ENCODE measurements at regions not wholly inside any gene's neighbourhood (a gene's known extent, or its start where the extent isn't known, plus 50 kb on each side); places are given as distances from the start of the nearest gene placed in this dataset.

DNA sequence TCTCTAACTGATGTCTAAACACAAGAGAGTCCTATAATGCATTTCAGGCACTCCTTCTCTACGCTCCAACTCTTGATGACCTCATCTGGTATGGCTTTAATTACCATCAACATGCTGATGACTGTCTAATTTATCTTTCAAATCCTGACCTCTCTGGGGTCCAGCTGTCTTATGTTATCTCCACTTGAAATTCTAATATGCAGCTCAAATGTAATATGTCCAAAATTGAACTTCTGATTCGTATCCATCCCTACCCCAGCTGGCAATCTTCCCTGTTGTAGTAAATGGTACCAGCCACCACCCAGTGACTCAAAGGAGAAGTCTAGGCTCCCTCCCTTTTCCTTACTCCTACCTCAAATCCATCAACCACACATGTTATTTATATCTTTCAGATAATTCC, 288.0 kb upstream of the SLC10A2 start:
- peaks cover 32% of the 10 kb centered on the region for H3K4me1 Mint-ChIP-seq

DNA sequence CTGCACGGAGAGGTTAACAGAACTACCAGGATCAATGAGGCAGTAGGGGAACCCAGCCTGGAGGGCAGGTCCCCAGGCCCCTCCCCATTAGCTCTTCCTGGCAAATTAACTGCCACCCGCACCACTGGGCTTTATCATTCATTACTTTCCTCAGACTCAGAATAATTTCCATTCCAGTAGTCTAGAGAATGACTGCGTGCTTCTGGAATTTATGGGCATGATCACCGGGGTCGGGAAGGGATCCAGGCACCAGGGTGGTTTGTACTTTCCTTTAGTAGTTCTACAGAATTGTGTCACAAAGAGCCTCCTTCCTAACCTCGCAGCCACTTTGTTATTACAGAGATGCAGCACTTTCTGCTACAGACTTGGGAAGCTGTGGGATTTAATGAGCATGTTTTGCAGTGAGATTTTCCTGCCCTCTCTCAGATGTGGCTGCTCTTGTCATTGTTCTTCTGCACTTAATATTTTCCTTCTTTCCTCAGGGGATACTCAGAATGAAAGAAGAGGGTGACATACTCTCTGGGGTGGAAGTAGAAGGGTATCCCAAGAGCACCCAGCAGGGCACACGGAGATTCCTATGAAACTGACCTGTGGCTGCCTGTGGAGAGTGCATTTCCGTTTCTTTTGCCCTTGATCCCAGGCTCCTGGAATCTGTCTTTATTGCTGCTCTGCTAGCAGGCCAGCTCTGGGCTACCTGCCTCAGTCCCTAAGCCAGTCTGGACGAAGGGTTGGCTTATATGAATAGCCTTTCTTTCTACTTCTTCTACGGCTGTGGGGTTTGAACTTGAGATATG, 285.0 kb upstream of the SLC10A2 start:
- H3K36me3 Mint-ChIP-seq (ENCODE audit: low read depth), result no peaks in the 10 kb centered on the region
- peak overlapping the region; percentile 56 for H3K4me2 ChIP-seq
- 0 out of 2 replicates have a peak, but pooled peaks cover 2% of the 10 kb centered on the region for H3F3A ChIP-seq (replicated peaks; ENCODE audit: low read depth)
- peak overlapping the region; percentile 41 for H3K4me3 ChIP-seq
- peaks cover 29% of the 10 kb centered on the region for H3K4me1 Mint-ChIP-seq
- peaks cover 1% of the 10 kb centered on the region for H3K27me3 Mint-ChIP-seq (ENCODE audit: insufficient read depth, low read depth, poor library complexity)
- peak; percentile 62 for DNase-seq (ENCODE audit: low spot score)
- H3K27me3 ChIP-seq (ENCODE audit: insufficient read depth), result no peaks in the 10 kb centered on the region
- H3K79me2 ChIP-seq (replicated peaks; ENCODE audit: insufficient read depth), result no peaks in the 10 kb centered on the region
- no peaks in the 10 kb centered on the region for H4K20me1 ChIP-seq (replicated peaks; ENCODE audit: insufficient read depth)
- peak overlapping the region; percentile 81 for H2AFZ ChIP-seq
- no peaks in the 10 kb centered on the region for H3K9me3 Mint-ChIP-seq
- H3K27ac Mint-ChIP-seq, result peak overlapping the region; percentile 82
- H3K27ac ChIP-seq (ENCODE audit: low read depth), result peak overlapping the region; percentile 51; the same call in 1 of the 2 replicates
- peak; percentile 92 for ATAC-seq
- peak overlapping the region; percentile 65 for H3K4me3 Mint-ChIP-seq
- H3K9me2 ChIP-seq (ENCODE audit: insufficient read depth), result peaks cover 8% of the 10 kb centered on the region; the same call in 1 of the 2 replicates
- H3K4me1 ChIP-seq (ENCODE audit: insufficient read depth), result peaks cover 18% of the 10 kb centered on the region; the same call in 1 of the 2 replicates
- H3K36me3 ChIP-seq (ENCODE audit: insufficient read depth), result no peaks in the 10 kb centered on the region
- TF ChIP-seq CREB1 (CRISPR knock-in tag; IDR thresholded peaks at IDR 0.05; ENCODE audit: low read depth), result no peak
- TF ChIP-seq, protein P1, sequence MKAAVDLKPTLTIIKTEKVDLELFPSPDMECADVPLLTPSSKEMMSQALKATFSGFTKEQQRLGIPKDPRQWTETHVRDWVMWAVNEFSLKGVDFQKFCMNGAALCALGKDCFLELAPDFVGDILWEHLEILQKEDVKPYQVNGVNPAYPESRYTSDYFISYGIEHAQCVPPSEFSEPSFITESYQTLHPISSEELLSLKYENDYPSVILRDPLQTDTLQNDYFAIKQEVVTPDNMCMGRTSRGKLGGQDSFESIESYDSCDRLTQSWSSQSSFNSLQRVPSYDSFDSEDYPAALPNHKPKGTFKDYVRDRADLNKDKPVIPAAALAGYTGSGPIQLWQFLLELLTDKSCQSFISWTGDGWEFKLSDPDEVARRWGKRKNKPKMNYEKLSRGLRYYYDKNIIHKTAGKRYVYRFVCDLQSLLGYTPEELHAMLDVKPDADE (IDR thresholded peaks at IDR 0.05), result no peak
- TF ChIP-seq NANOG (IDR thresholded peaks at IDR 0.05; ENCODE audit: borderline replicate concordance), result no peak
- no peak for TF ChIP-seq JUNB (IDR thresholded peaks at IDR 0.05; ENCODE audit: unreplicated experiment)
- TF ChIP-seq ZNF331 (CRISPR knock-in tag; IDR thresholded peaks at IDR 0.05; ENCODE audit: low read depth), result no peak
- no peak for TF ChIP-seq EZH2phosphoT487 (IDR thresholded peaks at IDR 0.05; ENCODE audit: unreplicated experiment)
- TF ChIP-seq, protein P2, sequence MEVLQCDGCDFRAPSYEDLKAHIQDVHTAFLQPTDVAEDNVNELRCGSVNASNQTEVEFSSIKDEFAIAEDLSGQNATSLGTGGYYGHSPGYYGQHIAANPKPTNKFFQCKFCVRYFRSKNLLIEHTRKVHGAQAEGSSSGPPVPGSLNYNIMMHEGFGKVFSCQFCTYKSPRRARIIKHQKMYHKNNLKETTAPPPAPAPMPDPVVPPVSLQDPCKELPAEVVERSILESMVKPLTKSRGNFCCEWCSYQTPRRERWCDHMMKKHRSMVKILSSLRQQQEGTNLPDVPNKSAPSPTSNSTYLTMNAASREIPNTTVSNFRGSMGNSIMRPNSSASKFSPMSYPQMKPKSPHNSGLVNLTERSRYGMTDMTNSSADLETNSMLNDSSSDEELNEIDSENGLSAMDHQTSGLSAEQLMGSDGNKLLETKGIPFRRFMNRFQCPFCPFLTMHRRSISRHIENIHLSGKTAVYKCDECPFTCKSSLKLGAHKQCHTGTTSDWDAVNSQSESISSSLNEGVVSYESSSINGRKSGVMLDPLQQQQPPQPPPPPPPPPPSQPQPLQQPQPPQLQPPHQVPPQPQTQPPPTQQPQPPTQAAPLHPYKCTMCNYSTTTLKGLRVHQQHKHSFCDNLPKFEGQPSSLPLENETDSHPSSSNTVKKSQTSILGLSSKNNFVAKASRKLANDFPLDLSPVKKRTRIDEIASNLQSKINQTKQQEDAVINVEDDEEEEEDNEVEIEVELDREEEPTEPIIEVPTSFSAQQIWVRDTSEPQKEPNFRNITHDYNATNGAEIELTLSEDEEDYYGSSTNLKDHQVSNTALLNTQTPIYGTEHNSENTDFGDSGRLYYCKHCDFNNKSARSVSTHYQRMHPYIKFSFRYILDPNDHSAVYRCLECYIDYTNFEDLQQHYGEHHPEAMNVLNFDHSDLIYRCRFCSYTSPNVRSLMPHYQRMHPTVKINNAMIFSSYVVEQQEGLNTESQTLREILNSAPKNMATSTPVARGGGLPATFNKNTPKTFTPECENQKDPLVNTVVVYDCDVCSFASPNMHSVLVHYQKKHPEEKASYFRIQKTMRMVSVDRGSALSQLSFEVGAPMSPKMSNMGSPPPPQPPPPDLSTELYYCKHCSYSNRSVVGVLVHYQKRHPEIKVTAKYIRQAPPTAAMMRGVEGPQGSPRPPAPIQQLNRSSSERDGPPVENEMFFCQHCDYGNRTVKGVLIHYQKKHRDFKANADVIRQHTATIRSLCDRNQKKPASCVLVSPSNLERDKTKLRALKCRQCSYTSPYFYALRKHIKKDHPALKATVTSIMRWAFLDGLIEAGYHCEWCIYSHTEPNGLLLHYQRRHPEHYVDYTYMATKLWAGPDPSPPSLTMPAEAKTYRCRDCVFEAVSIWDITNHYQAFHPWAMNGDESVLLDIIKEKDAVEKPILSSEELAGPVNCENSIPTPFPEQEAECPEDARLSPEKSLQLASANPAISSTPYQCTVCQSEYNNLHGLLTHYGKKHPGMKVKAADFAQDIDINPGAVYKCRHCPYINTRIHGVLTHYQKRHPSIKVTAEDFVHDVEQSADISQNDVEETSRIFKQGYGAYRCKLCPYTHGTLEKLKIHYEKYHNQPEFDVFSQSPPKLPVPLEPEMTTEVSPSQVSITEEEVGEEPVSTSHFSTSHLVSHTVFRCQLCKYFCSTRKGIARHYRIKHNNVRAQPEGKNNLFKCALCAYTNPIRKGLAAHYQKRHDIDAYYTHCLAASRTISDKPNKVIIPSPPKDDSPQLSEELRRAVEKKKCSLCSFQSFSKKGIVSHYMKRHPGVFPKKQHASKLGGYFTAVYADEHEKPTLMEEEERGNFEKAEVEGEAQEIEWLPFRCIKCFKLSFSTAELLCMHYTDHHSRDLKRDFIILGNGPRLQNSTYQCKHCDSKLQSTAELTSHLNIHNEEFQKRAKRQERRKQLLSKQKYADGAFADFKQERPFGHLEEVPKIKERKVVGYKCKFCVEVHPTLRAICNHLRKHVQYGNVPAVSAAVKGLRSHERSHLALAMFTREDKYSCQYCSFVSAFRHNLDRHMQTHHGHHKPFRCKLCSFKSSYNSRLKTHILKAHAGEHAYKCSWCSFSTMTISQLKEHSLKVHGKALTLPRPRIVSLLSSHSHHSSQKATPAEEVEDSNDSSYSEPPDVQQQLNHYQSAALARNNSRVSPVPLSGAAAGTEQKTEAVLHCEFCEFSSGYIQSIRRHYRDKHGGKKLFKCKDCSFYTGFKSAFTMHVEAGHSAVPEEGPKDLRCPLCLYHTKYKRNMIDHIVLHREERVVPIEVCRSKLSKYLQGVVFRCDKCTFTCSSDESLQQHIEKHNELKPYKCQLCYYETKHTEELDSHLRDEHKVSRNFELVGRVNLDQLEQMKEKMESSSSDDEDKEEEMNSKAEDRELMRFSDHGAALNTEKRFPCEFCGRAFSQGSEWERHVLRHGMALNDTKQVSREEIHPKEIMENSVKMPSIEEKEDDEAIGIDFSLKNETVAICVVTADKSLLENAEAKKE (CRISPR knock-in tag; IDR thresholded peaks at IDR 0.05), result no peak
- TF ChIP-seq, protein P3, sequence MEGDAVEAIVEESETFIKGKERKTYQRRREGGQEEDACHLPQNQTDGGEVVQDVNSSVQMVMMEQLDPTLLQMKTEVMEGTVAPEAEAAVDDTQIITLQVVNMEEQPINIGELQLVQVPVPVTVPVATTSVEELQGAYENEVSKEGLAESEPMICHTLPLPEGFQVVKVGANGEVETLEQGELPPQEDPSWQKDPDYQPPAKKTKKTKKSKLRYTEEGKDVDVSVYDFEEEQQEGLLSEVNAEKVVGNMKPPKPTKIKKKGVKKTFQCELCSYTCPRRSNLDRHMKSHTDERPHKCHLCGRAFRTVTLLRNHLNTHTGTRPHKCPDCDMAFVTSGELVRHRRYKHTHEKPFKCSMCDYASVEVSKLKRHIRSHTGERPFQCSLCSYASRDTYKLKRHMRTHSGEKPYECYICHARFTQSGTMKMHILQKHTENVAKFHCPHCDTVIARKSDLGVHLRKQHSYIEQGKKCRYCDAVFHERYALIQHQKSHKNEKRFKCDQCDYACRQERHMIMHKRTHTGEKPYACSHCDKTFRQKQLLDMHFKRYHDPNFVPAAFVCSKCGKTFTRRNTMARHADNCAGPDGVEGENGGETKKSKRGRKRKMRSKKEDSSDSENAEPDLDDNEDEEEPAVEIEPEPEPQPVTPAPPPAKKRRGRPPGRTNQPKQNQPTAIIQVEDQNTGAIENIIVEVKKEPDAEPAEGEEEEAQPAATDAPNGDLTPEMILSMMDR (conservative IDR thresholded peaks at IDR 0.05; ENCODE audit: low read depth in 2 of 2), result no peak
- TF ChIP-seq ZNF114 (CRISPR knock-in tag; IDR thresholded peaks at IDR 0.05), result no peak
- TF ChIP-seq EZH2 (IDR thresholded peaks at IDR 0.05; ENCODE audit: low read depth, unreplicated experiment), result no peak
- no peak for TF ChIP-seq POLR2AphosphoS5 (IDR thresholded peaks at IDR 0.05; ENCODE audit: low read depth)

More for the DNA sequence above, 288.0 kb upstream of the SLC10A2 start:
- Histone ChIP-seq H3K36me3 (ENCODE audit: insufficient read depth) (no peaks in the 10 kb centered on the region), H3K4me2 (no peak overlapping the region), H3F3A (replicated peaks; ENCODE audit: low read depth) (0 out of 2 replicates have a peak, but pooled peaks cover 2% of the 10 kb centered on the region), H4K20me1 (replicated peaks; ENCODE audit: insufficient read depth) (no peaks in the 10 kb centered on the region), H3K27me3 (ENCODE audit: insufficient read depth) (no peaks in the 10 kb centered on the region), H3K79me2 (replicated peaks; ENCODE audit: insufficient read depth) (no peaks in the 10 kb centered on the region), H2AFZ (no peak overlapping the region), H3K4me1 (ENCODE audit: insufficient read depth) (peaks cover 25% of the 10 kb centered on the region; the same call in 1 of the 2 replicates), H3K27ac (ENCODE audit: low read depth) (no peak overlapping the region), H3K4me3 (no peak overlapping the region), H3K9me2 (ENCODE audit: insufficient read depth) (peaks cover 9% of the 10 kb centered on the region; the same call in 1 of the 2 replicates)
- H3K4me3 Mint-ChIP-seq, result no peak overlapping the region
- TF ChIP-seq EZH2phosphoT487 (IDR thresholded peaks at IDR 0.05; ENCODE audit: unreplicated experiment), result no peak
- no peak for TF ChIP-seq STAT1 (IDR thresholded peaks at IDR 0.05; ENCODE audit: unreplicated experiment)
- TF ChIP-seq JUNB (IDR thresholded peaks at IDR 0.05; ENCODE audit: unreplicated experiment), result no peak
- no peak for TF ChIP-seq ZNF114 (CRISPR knock-in tag; IDR thresholded peaks at IDR 0.05)
- TF ChIP-seq CREB1 (CRISPR knock-in tag; IDR thresholded peaks at IDR 0.05; ENCODE audit: low read depth), result no peak
- H3K27me3 Mint-ChIP-seq (ENCODE audit: insufficient read depth, low read depth, poor library complexity), result peaks cover 3% of the 10 kb centered on the region
- H3K9me3 Mint-ChIP-seq, result no peaks in the 10 kb centered on the region
- H3K27ac Mint-ChIP-seq, result no peak overlapping the region
- DNase-seq (ENCODE audit: low spot score) (no peak), ATAC-seq (no peak)
- H3K36me3 Mint-ChIP-seq (ENCODE audit: low read depth), result no peaks in the 10 kb centered on the region

Data from GM23338 (cell line).